ENCODE measurements at regions not wholly inside any gene's neighbourhood (a gene's known extent, or its start where the extent isn't known, plus 50 kb on each side); places are given as distances from the start of the nearest gene placed in this dataset.

DNA sequence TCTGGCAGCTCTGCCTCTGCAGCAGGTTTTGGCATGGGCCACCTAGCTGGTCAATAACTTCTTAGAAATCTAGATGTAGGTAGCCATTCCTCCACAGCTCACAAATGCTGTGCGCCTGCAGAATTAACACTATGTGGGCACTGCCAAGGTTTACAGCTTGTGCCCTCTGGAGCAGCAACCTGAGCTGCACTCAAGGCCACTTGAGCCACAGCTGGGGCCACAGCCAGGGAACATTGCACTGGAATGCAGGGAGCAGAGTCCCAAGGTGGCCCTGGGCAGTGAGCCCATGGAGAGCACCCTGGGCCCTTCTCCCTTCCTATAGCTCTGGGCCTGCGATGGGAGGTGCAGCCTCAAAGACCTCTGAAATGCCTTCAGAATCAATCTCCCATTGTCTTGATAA, 365.3 kb downstream of the SATB2 start:
- Histone ChIP-seq H3K4me1 (no peaks in the 10 kb centered on the region), H3K27ac (no peak overlapping the region), H3K4me3 (no peak overlapping the region), H3K36me3 (no peaks in the 10 kb centered on the region), H3K9me3 (no peaks in the 10 kb centered on the region), H3K27me3 (no peaks in the 10 kb centered on the region)
- peak; percentile 63 for DNase-seq
- TF ChIP-seq, protein P1, sequence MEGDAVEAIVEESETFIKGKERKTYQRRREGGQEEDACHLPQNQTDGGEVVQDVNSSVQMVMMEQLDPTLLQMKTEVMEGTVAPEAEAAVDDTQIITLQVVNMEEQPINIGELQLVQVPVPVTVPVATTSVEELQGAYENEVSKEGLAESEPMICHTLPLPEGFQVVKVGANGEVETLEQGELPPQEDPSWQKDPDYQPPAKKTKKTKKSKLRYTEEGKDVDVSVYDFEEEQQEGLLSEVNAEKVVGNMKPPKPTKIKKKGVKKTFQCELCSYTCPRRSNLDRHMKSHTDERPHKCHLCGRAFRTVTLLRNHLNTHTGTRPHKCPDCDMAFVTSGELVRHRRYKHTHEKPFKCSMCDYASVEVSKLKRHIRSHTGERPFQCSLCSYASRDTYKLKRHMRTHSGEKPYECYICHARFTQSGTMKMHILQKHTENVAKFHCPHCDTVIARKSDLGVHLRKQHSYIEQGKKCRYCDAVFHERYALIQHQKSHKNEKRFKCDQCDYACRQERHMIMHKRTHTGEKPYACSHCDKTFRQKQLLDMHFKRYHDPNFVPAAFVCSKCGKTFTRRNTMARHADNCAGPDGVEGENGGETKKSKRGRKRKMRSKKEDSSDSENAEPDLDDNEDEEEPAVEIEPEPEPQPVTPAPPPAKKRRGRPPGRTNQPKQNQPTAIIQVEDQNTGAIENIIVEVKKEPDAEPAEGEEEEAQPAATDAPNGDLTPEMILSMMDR (IDR thresholded peaks at IDR 0.05): no peak
- intact Hi-C loops (cut with DNase I): no loop called here
- peak; percentile 69 for ATAC-seq

DNA sequence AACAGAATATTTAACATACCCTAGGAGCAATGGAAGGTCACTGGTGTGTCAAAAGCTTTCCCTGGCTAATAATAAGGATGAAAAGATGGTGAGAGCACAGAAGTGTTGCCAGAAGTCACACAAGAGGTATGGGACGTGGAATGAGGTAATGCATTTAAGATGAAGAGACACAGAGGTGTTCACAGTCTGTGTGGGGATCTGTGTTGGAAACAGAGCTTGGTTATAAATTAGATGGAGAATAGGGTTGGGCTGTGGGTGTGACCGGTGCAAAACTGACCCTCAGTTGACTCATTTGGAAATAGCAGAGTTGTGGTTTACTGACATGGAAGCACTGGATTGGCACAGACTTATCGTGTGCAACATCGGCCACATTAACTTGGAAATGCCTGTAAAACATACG, 372.5 kb downstream of the SATB2 start:
- intact Hi-C loops (cut with DNase I): no loop called here

DNA sequence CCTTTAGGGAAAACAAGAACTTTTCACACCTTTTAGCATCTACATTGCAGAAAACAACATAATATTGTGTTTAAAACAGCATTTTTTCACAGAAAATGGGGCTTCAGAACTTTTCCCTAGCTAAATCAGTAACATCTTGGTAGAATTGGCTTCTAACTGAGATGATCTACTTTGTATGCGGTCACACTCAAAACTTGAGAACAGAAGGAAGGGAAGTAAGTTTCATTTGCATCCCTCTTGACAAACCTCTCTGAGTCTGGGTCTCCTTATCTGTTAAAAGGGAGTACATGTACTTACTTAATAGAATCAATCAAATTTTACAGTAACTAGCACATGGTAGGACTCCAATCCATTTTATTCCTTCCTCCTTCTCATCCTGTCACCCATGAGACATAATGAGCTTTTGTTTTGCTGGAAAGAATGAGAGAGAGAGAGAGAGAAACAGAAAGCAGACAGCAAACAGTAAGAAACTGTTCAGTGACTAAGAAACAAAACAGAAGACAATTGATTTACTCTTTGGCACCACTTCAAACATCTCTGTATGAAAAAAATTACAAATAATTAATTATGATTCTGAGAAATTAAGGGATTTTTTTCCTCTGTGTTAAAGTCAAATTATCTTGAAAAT, 387.3 kb downstream of the SATB2 start:
- Histone ChIP-seq H3K27ac (no peak overlapping the region), H3K27me3 (no peaks in the 10 kb centered on the region), H3K9me3 (no peaks in the 10 kb centered on the region), H3K36me3 (no peaks in the 10 kb centered on the region), H3K4me3 (no peak overlapping the region), H3K4me1 (no peaks in the 10 kb centered on the region)
- ATAC-seq (no peak), DNase-seq (no peak)
- intact Hi-C loops (cut with DNase I): no loop called here
- TF ChIP-seq, protein P1 (IDR thresholded peaks at IDR 0.05): no peak

More for the DNA sequence above, 372.5 kb downstream of the SATB2 start:
- DNase-seq (no peak), ATAC-seq (no peak)
- Histone ChIP-seq H3K9me3 (no peaks in the 10 kb centered on the region), H3K27ac (no peak overlapping the region), H3K36me3 (no peaks in the 10 kb centered on the region), H3K27me3 (no peaks in the 10 kb centered on the region), H3K4me1 (no peaks in the 10 kb centered on the region), H3K4me3 (no peak overlapping the region)
- TF ChIP-seq, protein P1 (IDR thresholded peaks at IDR 0.05): no peak

DNA sequence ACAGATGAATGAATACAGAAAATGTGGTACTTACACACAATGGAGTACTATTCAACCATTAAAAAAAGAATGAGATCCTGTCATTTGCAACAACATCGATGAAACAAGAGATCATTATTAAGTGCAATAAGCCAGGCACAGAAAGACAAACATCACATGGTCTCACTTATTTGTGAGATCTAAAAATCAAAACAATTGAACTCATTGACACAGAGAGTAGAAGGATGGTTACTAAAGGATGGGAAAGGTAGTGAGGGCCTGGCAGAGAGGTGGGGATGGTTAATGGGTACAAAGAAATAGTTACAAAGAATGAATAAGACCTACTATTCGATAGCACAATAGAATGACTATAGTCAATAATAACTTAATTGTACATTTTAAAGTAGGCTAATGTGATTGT, 393.5 kb downstream of the SATB2 start:
- ATAC-seq (no peak), DNase-seq (no peak)
- Histone ChIP-seq H3K27me3 (no peaks in the 10 kb centered on the region), H3K9me3 (peaks cover 6% of the 10 kb centered on the region), H3K4me1 (no peaks in the 10 kb centered on the region), H3K4me3 (no peak overlapping the region), H3K36me3 (no peaks in the 10 kb centered on the region), H3K27ac (no peak overlapping the region)
- TF ChIP-seq, protein P1 (IDR thresholded peaks at IDR 0.05): no peak
- intact Hi-C loops (cut with DNase I): no loop called here

DNA sequence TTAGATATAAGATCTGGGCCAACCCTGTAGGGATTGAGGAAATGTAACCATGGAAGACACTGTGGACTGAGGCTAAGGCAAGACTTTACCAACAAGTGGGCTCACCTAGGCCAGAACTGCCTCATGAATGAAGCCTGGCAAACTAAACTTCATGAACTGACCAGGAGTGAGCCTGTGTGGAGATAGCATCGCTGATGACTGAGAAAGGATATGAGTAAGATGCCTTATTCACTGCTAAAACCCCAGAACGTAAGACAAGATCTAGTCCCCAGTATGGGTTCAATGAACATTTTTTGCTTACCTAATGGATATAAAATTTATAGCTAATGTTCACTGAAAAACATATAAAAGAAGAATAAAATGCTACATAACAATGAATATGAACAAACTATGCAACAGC, 399.8 kb downstream of the SATB2 start:
- TF ChIP-seq, protein P1 (IDR thresholded peaks at IDR 0.05): no peak
- H3K27ac ChIP-seq: no peak overlapping the region
- H3K36me3 ChIP-seq: no peaks in the 10 kb centered on the region
- no peak for ATAC-seq
- no peak for DNase-seq
- intact Hi-C loops (cut with DNase I): no loop called here
- H3K27me3 ChIP-seq: no peaks in the 10 kb centered on the region
- H3K9me3 ChIP-seq: peaks cover 1% of the 10 kb centered on the region
- no peak overlapping the region for H3K4me3 ChIP-seq
- H3K4me1 ChIP-seq: no peaks in the 10 kb centered on the region

DNA sequence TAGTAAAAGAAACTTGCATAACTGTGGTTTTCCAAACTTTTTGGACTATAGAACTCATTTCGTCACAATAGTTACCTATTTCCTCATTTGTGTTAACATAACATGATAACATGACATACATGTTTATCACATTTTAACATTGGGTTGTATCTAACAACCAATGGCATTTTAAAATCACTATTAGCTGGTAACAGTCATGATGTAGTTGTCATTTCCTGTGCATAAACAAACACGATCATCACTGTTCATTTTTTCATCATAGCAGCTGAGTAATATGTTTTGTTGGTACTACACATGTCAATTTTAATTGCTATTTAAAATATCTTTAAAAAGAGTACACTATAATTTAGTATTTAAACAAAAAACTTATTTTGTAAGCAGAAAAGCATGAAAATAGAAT, 402.4 kb downstream of the SATB2 start:
- TF ChIP-seq, protein P1 (IDR thresholded peaks at IDR 0.05): no peak
- ATAC-seq (no peak), DNase-seq (no peak)
- H3K27ac ChIP-seq: no peak overlapping the region
- no peaks in the 10 kb centered on the region for H3K36me3 ChIP-seq
- H3K27me3 ChIP-seq: no peaks in the 10 kb centered on the region
- no peaks in the 10 kb centered on the region for H3K4me1 ChIP-seq
- intact Hi-C loops (cut with DNase I): no loop called here
- no peak overlapping the region for H3K4me3 ChIP-seq
- H3K9me3 ChIP-seq: no peaks in the 10 kb centered on the region
